Calu3 (cell line): ENCODE measurements at regions not wholly inside any gene's neighbourhood (a gene's known extent, or its start where the extent isn't known, plus 50 kb on each side); places are given as distances from the start of the nearest gene placed in this dataset.

Experiments used
- BruUV-seq: library from RNA; stranded (reverse); fragments of 400-500 nt; replicated peaks from 2 replicates; lab custom pipeline; 2021; lab: Mats Ljungman, UMichigan
- CTCF ChIA-PET: fragments of 300-600 bp; sonication (Branson Sonifier 250); formaldehyde crosslinking; loops from one replicate; lab custom pipeline; 2022; ENCODE audit warnings: antibody characterized with exemption; lab: Charles Lee
- DNase-seq: peaks from one replicate; pipeline ENCODE4 v3.0.0; 2022
- H3K27ac Mint-ChIP-seq: one replicate; pipeline ENCODE4 v1.8.0; 2022; ENCODE audit warnings: mixed read lengths; ENCODE audit not compliant: unreplicated experiment
- H3K27me3 Mint-ChIP-seq: one replicate; pipeline ENCODE4 v1.8.0; 2022; ENCODE audit warnings: mixed read lengths; ENCODE audit not compliant: unreplicated experiment
- H3K36me3 Mint-ChIP-seq: one replicate; pipeline ENCODE4 v1.8.0; 2022; ENCODE audit warnings: mild to moderate bottlenecking, moderate library complexity, mixed read lengths; ENCODE audit not compliant: insufficient read depth, unreplicated experiment
- H3K4me1 Mint-ChIP-seq: one replicate; pipeline ENCODE4 v1.8.0; 2022; ENCODE audit warnings: mild to moderate bottlenecking, low read depth, mixed read lengths; ENCODE audit not compliant: unreplicated experiment
- H3K4me3 Mint-ChIP-seq: one replicate; pipeline ENCODE4 v1.8.0; 2022; ENCODE audit warnings: mild to moderate bottlenecking, low read depth, moderate library complexity, mixed read lengths; ENCODE audit not compliant: unreplicated experiment
- H3K9me3 Mint-ChIP-seq: one replicate; pipeline ENCODE4 v1.8.0; 2022; ENCODE audit warnings: low read depth, mixed read lengths; ENCODE audit not compliant: unreplicated experiment
- CTCF ChIP-seq: fragments of 200-600 bp; IDR thresholded peaks from one replicate; pipeline ENCODE4 v1.8.0; 2022; ENCODE audit warnings: antibody characterized with exemption; ENCODE audit not compliant: unreplicated experiment
- intact Hi-C: fragments of 100-400 bp; cut with micrococcal nuclease; formaldehyde crosslinking; loops from one replicate; pipeline ENCODE4 v1.10.0; 2022; ENCODE audit not compliant: unreplicated experiment

- CTCF ChIA-PET, result no interaction called here
- no peak for DNase-seq
- Mint-ChIP-seq H3K27ac (no peak overlapping the region), H3K27me3 (no peaks in the 10 kb centered on the region), H3K4me1 (no peaks in the 10 kb centered on the region), H3K9me3 (peaks cover 5% of the 10 kb centered on the region), H3K4me3 (no peak overlapping the region), H3K36me3 (no peaks in the 10 kb centered on the region)
- TF ChIP-seq CTCF, result no peak
- intact Hi-C loops, result no loop called here
- no TSS peak for BruUV-seq
Measured at GRCh38 chr2:192877159-192877558, 682.4 kb upstream of the TMEFF2 start.

- intact Hi-C loops, result no loop called here
- CTCF ChIA-PET, result no interaction called here
- Mint-ChIP-seq H3K4me3 (no peak overlapping the region), H3K9me3 (peaks cover 6% of the 10 kb centered on the region), H3K27me3 (no peaks in the 10 kb centered on the region), H3K4me1 (no peaks in the 10 kb centered on the region), H3K36me3 (no peaks in the 10 kb centered on the region), H3K27ac (no peak overlapping the region)
- BruUV-seq, result no TSS peak
- TF ChIP-seq CTCF, result no peak
- no peak for DNase-seq
Measured at GRCh38 chr2:192876698-192877097, 682.0 kb upstream of the TMEFF2 start.

GRCh38 chr2:192854706-192855105 is 660.0 kb upstream of the TMEFF2 start:
- intact Hi-C loops, result no loop called here

GRCh38 chr2:192854031-192854430 is 659.3 kb upstream of the TMEFF2 start:
- no peaks in the 10 kb centered on the region for H3K36me3 Mint-ChIP-seq
- no peak overlapping the region for H3K27ac Mint-ChIP-seq
- BruUV-seq, result no TSS peak
- CTCF ChIA-PET, result no interaction called here
- H3K9me3 Mint-ChIP-seq, result peaks cover 3% of the 10 kb centered on the region
- no peaks in the 10 kb centered on the region for H3K4me1 Mint-ChIP-seq
- no peak for TF ChIP-seq CTCF
- no peak for DNase-seq
- H3K27me3 Mint-ChIP-seq, result no peaks in the 10 kb centered on the region
- intact Hi-C loops, result no loop called here
- no peak overlapping the region for H3K4me3 Mint-ChIP-seq

More at GRCh38 chr2:192854706-192855105, 660.0 kb upstream of the TMEFF2 start:
- Mint-ChIP-seq H3K27ac (no peak overlapping the region), H3K36me3 (no peaks in the 10 kb centered on the region), H3K27me3 (no peaks in the 10 kb centered on the region), H3K9me3 (peaks cover 3% of the 10 kb centered on the region), H3K4me1 (no peaks in the 10 kb centered on the region), H3K4me3 (no peak overlapping the region)
- no TSS peak for BruUV-seq
- DNase-seq, result no peak
- TF ChIP-seq CTCF, result no peak
- CTCF ChIA-PET, result no interaction called here
